Cardiac fibroblast (primary cell): ENCODE measurements at regions not wholly inside any gene's neighbourhood (a gene's known extent, or its start where the extent isn't known, plus 50 kb on each side); places are given as distances from the start of the nearest gene placed in this dataset.

Experiments
- DNase-seq, 2 donors: peaks; one replicate each; pipeline versions ENCODE4 v3.0.0 to v3.0.0-alpha.2; 2010; ENCODE audit warnings: low read depth in 2 of 2
- H3K4me3 ChIP-seq, 2 donors: replicated peaks in 1 of 2; 1 replicate in 1 of 2; 2 replicates in 1 of 2; pipeline ENCODE4 v1.5.1; 2011; ENCODE audit warnings: low read depth in 2 of 2, low read length in 2 of 2, mild to moderate bottlenecking in 2 of 2, moderate library complexity in 1 of 2
- CTCF ChIP-seq: IDR thresholded peaks from one replicate; pipeline ENCODE4 v1.5.1; 2011; ENCODE audit warnings: low read depth, mild to moderate bottlenecking, low read length, inconsistent platforms

- H3K4me3 ChIP-seq: no peak overlapping the region
- DNase-seq: no peak
- no peak for TF ChIP-seq CTCF
Observed at GRCh38 chr16:73150786-73151185, 102.9 kb upstream of the ZFHX3 start.

- DNase-seq: no peak
- no peak for TF ChIP-seq CTCF
- H3K4me3 ChIP-seq: no peak overlapping the region
Observed at GRCh38 chr16:73149334-73149733, 101.4 kb upstream of the ZFHX3 start.

GRCh38 chr16:73147958-73148357, 100.0 kb upstream of the ZFHX3 start:
- H3K4me3 ChIP-seq: no peak overlapping the region
- DNase-seq: no peak
- no peak for TF ChIP-seq CTCF

- no peak for DNase-seq
- no peak for TF ChIP-seq CTCF
- H3K4me3 ChIP-seq: no peak overlapping the region
Observed at GRCh38 chr16:73145166-73145880, 97.4 kb upstream of the ZFHX3 start.

GRCh38 chr16:73143576-73144422, 95.9 kb upstream of the ZFHX3 start:
- TF ChIP-seq CTCF: no peak
- H3K4me3 ChIP-seq: peak overlapping the region; percentile 17 to 36
- peak; percentile 24 to 32 for DNase-seq

GRCh38 chr16:73143002-73143401, 95.1 kb upstream of the ZFHX3 start:
- TF ChIP-seq CTCF: no peak
- DNase-seq: no peak
- no peak overlapping the region for H3K4me3 ChIP-seq
